RWPE1 (cell line): ENCODE measurements at regions not wholly inside any gene's neighbourhood (a gene's known extent, or its start where the extent isn't known, plus 50 kb on each side); places are given as distances from the start of the nearest gene placed in this dataset.

Experiments
- CTCF ChIA-PET: fragments of 350-600 bp; sonication (Branson Sonifier 250); formaldehyde crosslinking; extraction: SDS; loops from one replicate; lab custom pipeline; 2021; lab: Yijun Ruan, JAX
- POLR2A ChIA-PET: fragments of 400-600 bp; formaldehyde crosslinking; extraction: SDS; loops from one replicate; lab custom pipeline; 2020; ENCODE audit warnings: antibody characterized with exemption; ENCODE audit not compliant: low non-redundant PET; lab: Yijun Ruan, JAX
- DNase-seq: peaks from one replicate; pipeline ENCODE4 v3.0.0; 2012; ENCODE audit warnings: low spot score
- H3K27ac ChIP-seq: fragments of 450-650 bp; 2 replicates; pipeline ENCODE4 v1.5.1; 2017
- CTCF ChIP-seq: fragments of 450-650 bp; conservative IDR thresholded peaks from 2 replicates; pipeline ENCODE4 v1.5.1; 2017; ENCODE audit warnings: low read depth, mild to moderate bottlenecking

DNA sequence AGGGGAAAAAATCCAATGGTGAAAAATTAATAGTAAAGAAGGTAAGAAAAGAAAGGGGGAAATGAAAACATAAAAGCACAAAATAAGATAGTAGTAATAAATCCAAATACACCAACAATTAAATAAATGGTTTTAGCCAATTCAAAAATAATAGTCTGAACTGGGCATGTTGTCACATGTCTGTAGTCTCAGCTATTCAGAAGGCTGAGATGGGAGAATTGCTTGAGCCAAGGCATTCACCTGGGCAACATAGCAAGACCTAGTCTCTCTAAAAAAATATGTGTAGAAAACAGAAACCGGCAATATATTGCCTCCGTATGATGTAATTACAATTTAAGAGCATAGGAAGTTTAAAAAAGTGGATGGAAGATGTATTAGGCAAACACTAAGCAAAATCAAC, 311.3 kb upstream of the FERMT1 start:
- POLR2A ChIA-PET: no interaction called here
- no peak for TF ChIP-seq CTCF

DNA sequence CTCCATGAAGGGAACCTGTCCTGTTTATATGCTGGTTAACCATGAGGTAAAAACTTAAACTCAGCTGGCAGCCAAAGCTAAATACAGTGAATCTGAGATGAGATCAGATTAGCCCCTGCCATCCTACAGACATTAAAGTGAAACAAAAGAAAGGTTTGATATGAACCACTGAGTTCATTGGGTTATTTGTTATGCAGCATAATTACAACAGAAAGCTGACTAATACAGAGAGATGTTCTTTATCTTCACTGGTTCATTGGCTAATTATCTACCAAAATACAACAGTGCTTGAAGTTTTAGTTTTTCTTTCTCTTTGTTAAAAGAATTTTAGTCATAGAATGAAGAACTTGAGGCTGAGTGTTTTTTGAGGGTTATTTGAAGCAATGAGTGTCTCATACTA, 307.6 kb upstream of the FERMT1 start:
- TF ChIP-seq CTCF: no peak
- no peak for DNase-seq
- H3K27ac ChIP-seq: no peak overlapping the region
- CTCF ChIA-PET: no interaction called here
- POLR2A ChIA-PET: no interaction called here

More for the DNA sequence above, 311.3 kb upstream of the FERMT1 start:
- no peak for DNase-seq
- CTCF ChIA-PET: interaction anchor here (0.7 kb wide), 1 partner anchor 12 kb away, joined by 3 read pairs; no protein-coding TSS in a partner anchor
- no peak overlapping the region for H3K27ac ChIP-seq

GRCh38 chr20:6426287-6426891, 303.6 kb upstream of the FERMT1 start:
- ChIA-PET CTCF (no interaction called here), POLR2A (no interaction called here)
- no peak overlapping the region for H3K27ac ChIP-seq
- no peak for DNase-seq
- TF ChIP-seq CTCF: no peak

DNA sequence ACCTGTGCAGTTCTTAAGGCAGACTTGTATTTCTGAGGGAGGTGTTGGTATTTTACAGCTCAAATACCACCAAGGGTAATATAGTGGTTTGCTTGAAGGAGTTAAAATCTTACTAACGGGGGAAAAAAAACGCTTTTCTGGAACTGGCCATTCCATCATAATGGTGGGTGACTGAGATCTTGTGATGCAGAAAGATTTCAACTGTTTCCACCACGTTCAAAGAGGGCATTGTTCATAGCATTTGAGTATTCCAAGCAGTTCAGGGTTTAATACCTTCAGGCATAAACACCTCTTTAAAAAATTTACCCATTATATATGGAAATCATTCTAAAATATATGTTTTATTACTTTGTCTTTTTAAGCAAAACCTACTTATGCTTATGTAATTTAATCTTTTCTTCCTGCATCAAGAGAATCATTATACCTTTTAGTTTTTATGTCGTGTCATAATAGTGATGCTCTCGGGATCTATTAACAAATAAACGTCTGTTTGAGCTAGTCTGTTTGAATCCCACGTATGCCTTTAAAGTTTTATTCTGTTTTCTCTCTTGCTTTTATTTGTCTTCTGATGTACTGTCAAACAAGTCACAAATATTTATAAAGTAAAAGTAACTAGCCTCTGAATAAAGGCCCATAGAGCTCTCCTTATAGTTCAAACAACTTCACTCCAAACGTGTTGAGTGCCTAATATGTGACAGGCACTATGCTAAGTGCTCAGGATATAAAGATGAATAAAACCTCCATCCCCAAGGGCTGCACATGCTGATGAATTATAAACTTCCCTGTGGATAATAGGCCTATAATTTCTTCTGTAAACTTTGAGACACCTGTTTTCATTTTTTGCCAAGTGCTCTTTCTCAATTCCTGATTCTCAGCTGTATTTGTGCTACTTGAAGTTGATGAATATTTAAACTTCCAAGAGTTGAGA, 298.8 kb upstream of the FERMT1 start:
- POLR2A ChIA-PET: no interaction called here
- H3K27ac ChIP-seq: no peak overlapping the region
- DNase-seq: no peak
- no peak for TF ChIP-seq CTCF
- CTCF ChIA-PET: no interaction called here

- CTCF ChIA-PET: no interaction called here
- no peak for TF ChIP-seq CTCF
- DNase-seq: peak; percentile 8
- POLR2A ChIA-PET: no interaction called here
- no peak overlapping the region for H3K27ac ChIP-seq
These were observed 297.5 kb upstream of the FERMT1 start for GRCh38 chr20:6420336-6420735.

DNA sequence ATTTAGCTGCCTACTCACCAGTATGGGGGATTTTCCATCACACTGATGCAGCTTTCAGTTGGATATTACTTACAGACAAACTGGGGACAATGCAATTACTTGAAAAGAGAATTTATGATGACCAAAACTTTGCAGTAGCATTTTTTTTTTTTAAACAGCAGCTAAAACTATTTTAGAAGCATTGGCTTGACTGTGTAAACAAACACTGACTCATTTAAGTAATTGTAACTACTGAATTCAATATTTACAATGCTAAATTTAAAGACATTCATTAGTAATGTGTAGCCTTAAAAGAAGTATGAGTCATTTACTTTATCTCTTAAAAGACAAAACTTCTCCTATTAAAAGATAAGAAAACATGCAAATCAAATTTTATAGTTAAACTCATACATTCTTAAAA, 295.9 kb upstream of the FERMT1 start:
- POLR2A ChIA-PET: no interaction called here
- TF ChIP-seq CTCF: no peak
- CTCF ChIA-PET: interaction anchor here (0.6 kb wide), 3 partner anchors 19 to 357 kb away, joined by 3 to 6 read pairs (median 3); no protein-coding TSS in a partner anchor

More for the DNA sequence above, 295.9 kb upstream of the FERMT1 start:
- H3K27ac ChIP-seq: no peak overlapping the region
- no peak for DNase-seq
